ENCODE measurements at regions not wholly inside any gene's neighbourhood (a gene's known extent, or its start where the extent isn't known, plus 50 kb on each side); places are given as distances from the start of the nearest gene placed in this dataset.

GRCh38 chr1:234932511-234933430 lies 195.9 kb downstream of the TOMM20 start:
- DNase-seq (ENCODE audit: low read depth), result no peak

GRCh38 chr1:234932106-234932505 lies 196.5 kb downstream of the TOMM20 start:
- no peak for DNase-seq (ENCODE audit: low read depth)

GRCh38 chr1:234931404-234931973 lies 197.1 kb downstream of the TOMM20 start:
- DNase-seq (ENCODE audit: low read depth), result no peak

GRCh38 chr1:234929369-234929768 lies 199.3 kb downstream of the TOMM20 start:
- no peak for DNase-seq (ENCODE audit: low read depth)

GRCh38 chr1:234928642-234929041 lies 200.0 kb downstream of the TOMM20 start:
- no peak for DNase-seq (ENCODE audit: low read depth)

- no peak for DNase-seq (ENCODE audit: low read depth)
These were observed 200.5 kb downstream of the TOMM20 start for GRCh38 chr1:234927971-234928640.

GRCh38 chr1:234927312-234927970 lies 201.2 kb downstream of the TOMM20 start:
- DNase-seq (ENCODE audit: low read depth), result no peak

GRCh38 chr1:234926559-234927311 lies 201.9 kb downstream of the TOMM20 start:
- no peak for DNase-seq (ENCODE audit: low read depth)

GRCh38 chr1:234926264-234926558 lies 202.4 kb downstream of the TOMM20 start:
- no peak for DNase-seq (ENCODE audit: low read depth)

- no peak for DNase-seq (ENCODE audit: low read depth)
These were observed 203.0 kb downstream of the TOMM20 start for GRCh38 chr1:234925440-234926263.

GRCh38 chr1:234924450-234925355 lies 203.9 kb downstream of the TOMM20 start:
- no peak for DNase-seq (ENCODE audit: low read depth)

GRCh38 chr1:234923626-234924025 lies 205.0 kb downstream of the TOMM20 start:
- no peak for DNase-seq (ENCODE audit: low read depth)

GRCh38 chr1:234922987-234923386 lies 205.7 kb downstream of the TOMM20 start:
- no peak for DNase-seq (ENCODE audit: low read depth)

GRCh38 chr1:234921266-234922062 lies 207.2 kb downstream of the TOMM20 start:
- DNase-seq (ENCODE audit: low read depth), result no peak

- no peak for DNase-seq (ENCODE audit: low read depth)
These were observed 207.8 kb downstream of the TOMM20 start for GRCh38 chr1:234920843-234921140.

- DNase-seq (ENCODE audit: low read depth), result no peak
These were observed 208.3 kb downstream of the TOMM20 start for GRCh38 chr1:234920136-234920842.

GRCh38 chr1:234918961-234919761 lies 209.5 kb downstream of the TOMM20 start:
- no peak for DNase-seq (ENCODE audit: low read depth)

All from stimulated activated CD8-positive, alpha-beta memory T cell treated with anti-CD3 and anti-CD28 coated beads, Interleukin-12 subunit alpha, Interleukin-12 subunit beta, amount 100 ng/mL, for 4 hours (primary cell).